ENCODE measurements at regions not wholly inside any gene's neighbourhood (a gene's known extent, or its start where the extent isn't known, plus 50 kb on each side); places are given as distances from the start of the nearest gene placed in this dataset.

DNA sequence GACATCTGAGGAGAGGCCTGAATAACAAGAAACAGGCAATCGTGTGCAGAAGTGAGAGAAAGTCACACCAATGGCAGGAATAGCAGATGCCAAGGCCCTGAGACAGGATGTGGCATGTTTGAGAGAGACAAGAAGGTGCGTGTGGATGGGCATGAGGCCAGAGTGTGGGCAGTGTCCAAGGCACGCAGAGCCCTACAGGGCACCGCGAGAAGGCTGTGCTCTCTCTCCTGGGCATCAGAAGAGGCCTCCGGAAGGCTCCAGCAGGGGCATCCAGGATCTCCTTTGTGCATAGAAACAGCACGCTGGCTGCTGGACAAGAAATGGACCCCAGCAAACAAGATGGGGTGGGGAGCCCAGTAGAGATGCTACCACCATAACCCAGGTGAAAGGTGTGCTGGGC lies 239.0 kb upstream of the RAB6C start:
- DNase-seq (ENCODE audit: low spot score) = no peak

DNA sequence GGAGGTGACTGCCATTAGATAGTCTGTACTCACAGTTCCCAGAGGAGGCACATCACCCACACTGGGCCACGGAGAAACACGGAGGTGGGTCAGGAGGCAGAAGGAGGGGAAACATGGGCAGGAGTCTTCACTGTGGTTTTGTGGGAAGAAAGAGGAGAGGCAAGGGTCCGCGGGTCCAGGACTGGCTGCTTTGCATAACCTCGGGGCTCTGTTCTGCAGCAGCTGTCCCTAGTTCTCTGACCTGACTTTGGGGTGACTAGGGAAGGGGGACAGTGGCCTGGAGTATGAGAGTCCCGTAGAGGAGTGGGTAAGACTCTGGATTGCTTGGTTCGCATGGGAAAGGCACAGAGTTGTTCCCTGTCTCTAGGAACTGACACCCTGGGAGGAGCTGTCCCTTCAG lies 238.3 kb upstream of the RAB6C start:
- DNase-seq (ENCODE audit: low spot score) = no peak

DNA sequence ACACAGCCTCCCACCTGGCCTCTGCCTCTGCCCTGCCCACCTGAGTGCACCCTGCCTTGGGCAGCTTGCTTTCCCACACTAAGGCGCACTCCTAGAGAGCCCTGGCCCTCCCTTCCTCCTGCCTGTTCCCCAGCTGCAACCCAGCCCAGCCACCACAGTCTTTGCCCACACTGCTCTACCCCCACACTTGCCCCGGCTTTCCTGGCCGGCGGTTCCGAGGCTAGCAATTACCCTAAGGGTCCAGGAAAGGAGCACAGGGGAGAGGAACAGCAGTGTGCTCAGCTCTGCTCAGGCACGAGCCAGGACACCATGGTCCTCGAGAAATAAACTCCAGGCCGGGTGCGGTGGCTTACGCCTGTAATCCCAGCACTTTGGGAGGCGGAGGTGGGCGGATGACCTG lies 237.8 kb upstream of the RAB6C start:
- no peak for DNase-seq (ENCODE audit: low spot score)

DNA sequence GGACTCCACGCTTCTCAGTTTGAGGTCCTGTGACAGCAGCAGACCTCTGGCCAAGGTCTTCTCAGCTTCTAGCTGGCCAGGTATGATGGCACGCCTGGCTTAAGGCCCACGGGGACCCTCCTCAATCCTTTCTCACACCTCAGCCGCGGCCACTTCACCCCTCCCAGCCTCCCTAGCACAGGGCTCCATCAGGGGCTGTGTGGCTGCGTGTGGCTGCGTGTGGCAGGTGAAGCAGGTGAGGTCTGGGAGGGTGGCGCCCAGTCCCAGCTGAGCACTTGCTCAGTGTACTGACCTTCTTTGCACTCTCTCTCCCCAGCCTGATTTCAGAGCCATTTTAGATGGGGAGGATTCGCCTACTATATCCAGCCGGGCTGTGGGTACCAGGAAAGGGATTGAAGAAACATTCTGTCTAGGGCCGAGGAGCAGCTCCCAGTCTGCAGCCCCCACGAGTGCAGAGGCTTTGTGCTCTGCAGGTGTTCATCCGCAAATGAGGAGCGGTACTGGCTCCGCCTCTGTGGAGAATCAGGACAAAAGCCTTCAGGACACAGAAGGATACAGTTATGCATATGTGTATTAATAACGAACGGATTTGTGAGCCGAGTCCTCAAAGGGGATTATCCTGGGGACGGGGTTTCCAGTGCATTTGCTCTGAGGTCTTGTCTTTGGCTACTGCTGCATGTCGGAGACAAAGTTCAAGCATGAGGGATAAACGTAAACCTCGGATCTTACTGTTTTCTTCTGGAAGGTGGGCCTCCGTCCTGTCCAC lies 236.9 kb upstream of the RAB6C start:
- no peak for DNase-seq (ENCODE audit: low spot score)

DNA sequence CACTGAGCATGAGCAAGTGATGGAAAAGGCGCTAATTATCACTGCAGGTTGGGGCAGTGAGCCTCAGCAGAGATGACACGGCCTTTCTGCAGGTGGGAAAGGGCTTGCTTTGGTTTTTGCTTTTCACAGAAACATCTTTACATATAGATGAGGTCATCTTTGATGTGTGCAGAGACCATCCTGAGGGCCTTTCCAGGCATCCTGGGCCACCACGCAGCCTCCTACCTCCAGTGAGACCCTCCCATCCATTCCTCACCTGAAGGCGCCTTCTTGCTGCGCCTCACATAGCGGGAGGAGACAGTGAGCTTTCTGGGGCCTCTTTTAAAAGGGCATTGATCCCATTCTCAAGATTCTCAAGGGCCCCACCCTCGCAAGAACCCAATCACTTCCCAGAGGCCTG lies 235.3 kb upstream of the RAB6C start:
- DNase-seq (ENCODE audit: low spot score) = no peak

DNA sequence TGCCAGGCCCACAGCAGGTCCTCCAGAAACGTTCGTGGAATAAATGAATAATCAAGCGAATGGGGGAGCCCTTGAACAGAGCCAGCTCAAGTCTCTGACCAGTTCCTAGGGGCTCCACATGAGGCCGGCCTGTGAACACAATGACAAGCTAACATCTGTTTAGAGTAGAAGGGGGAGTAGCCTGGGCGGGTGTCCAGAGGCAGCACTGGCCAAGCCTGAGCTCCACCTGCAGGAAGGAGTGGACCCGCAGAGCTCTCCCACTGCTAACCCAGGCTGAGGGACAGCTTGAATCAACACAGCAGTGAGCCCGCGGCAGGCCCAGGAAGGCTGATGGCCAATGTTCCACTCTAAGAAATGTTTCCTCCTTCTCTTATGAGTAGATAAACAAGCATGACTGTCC lies 234.8 kb upstream of the RAB6C start:
- DNase-seq (ENCODE audit: low spot score) = peak; percentile 5

DNA sequence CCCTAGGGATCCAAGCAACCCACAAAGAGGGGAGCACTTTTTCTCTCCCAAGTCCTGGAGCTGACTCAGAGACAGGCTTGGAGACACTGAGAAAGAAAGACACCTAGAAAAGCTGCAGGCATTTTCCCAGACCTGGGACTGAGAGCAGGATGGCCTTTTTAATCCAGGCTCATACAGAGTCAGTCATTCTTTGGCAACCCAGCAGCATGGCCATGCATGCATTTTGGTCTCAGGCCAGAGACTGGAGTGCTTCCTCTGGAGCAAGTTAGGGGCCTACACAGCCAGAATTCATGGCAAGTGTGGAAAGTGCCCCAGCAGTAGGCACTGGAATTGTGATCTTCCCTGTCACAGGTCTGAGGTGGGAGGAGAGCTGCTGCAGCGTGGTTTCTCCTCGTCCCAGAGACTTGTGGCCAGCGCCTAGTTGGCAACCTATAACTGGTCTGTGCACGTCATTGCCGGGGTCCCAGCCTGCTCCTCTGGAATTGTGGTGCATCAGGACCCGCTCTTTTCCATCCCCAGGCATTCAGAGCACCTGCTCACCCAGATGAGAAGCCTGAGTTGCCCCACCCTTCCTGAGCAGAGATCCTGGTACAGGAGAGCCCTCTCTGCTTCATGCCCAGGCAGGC lies 231.9 kb upstream of the RAB6C start:
- DNase-seq (ENCODE audit: low spot score) = no peak

DNA sequence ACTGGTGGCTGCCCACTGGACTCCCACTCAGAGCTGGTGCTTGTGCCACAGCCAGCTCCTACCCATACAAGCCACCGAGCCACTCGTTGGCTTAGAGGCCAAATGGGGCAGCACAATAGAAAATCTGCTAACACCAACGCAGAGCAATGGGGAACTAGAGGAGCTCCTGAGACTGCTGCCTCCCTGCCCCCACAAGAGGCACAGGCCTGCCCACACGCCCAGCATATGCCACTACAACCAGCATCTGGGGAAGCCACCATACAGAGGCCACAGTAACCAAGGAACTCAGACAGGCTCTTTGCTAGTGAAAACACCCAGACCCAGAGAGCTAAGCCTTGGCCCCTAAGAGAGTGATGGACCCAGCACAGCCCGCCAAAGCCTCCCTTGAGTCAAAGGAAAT lies 231.2 kb upstream of the RAB6C start:
- DNase-seq (ENCODE audit: low spot score) = no peak

DNA sequence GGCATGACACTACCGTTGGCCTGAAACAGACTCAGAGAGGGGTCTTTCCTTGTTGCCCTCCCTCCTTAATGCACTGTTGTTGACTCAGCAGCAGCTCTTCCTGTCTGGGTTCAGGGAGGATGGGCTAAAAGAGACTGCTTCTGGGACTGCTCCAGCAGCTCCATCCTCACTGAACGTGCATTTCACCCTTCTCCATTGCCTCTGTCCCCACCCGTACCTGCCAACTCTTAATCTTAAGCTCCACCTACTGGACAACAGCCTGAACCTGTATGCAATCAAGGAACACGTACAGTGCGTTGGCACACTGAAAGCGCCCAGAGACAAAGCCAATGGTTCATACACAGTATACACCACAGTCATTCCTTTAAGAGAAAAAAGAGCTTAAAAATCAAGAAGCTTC lies 230.8 kb upstream of the RAB6C start:
- DNase-seq (ENCODE audit: low spot score) = peak; percentile 48

DNA sequence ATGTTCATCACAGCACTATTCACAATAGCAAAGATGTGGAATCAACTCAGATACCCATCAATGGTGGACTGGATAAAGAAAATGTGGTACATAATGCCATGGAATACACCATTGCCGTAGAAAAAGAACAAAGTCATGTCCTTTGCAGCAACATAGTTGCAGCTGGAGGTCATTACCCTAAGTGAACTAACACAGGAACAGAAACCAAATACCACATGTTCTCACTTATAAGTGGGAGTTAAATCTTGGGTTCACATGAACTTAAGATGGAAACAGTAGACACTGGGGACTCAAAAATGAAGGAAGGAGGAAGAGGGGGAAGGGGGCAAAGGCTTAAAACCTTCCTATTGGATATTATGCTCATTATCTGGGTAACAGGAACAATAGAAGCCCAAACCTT lies 228.1 kb upstream of the RAB6C start:
- no peak for DNase-seq (ENCODE audit: low spot score)

DNA sequence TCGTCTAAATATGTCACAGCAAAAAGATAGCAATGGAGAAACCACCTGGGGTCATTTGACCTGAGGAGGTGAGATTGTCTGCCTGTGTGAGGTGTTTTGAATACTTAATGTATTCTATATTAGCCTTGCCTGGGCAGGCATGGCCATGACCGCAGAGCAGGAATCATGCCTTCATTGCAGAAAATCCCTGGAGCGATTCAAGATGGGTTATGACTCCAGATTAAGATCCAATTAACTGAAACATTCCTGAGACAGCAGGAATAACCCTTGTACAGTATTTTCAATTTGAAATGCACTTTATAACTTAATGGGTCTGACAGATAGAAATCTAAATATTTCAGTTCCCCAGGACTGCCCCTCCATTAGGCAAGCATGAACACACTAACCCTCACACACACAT lies 227.3 kb upstream of the RAB6C start:
- no peak for DNase-seq (ENCODE audit: low spot score)

DNA sequence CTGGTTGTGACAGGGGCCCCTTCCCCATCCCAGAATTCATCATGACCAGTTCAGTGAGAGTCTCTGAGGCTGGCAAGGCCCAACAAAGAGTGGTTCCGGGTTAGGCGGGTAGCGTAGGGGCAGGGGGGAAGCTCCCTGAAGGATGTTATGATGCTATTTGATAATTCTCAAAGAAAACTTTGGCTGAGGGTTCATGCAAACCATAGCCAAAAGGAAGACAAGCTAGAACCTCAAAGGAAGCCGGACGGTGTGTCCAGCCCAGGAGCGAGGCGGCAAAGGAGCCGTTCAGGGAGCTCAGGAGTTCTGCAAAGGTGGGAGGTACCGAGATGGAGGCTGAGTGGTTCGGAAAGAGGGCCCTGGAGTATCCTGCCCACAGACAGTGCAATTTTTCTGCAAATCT lies 226.8 kb upstream of the RAB6C start:
- DNase-seq (ENCODE audit: low spot score) = no peak

DNA sequence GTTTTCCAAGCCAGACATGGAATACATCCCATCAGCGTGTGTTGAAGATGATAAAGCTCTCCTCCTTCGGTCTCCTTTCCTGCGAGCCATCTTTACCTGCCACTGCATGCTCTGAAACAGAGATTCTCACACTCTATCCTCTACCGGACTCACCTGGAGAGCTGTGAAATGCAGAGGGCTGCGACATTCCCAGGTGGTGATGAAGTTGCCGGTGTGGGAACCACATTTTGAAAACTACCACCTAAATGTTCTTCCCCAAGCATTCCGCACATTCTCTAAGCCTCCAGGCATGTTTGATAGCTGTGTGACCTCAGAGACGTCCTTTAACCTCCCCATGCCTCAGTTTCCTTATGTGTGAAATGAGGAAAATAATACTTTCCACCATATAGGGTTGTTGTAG lies 226.2 kb upstream of the RAB6C start:
- no peak for DNase-seq (ENCODE audit: low spot score)

DNA sequence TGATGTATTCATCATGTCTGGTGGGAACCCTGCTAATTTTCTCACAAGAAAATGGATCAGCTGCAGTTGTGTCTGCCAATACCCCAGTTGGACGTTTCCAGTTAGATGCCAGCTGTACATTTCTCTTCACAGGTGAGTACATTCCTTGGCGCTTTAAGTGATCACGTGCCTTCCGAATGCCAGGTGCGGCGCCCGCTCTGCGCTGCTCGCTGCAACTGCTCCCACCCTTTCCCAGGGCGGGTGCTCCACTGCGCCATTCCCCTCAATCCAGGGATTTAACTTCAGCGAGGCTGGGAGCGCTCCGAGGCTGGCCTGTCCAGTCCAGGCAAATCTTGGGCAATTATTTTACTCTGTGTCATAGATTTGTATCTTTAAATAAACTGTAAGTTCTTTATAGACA lies 225.0 kb upstream of the RAB6C start:
- DNase-seq (ENCODE audit: low spot score) = no peak

DNA sequence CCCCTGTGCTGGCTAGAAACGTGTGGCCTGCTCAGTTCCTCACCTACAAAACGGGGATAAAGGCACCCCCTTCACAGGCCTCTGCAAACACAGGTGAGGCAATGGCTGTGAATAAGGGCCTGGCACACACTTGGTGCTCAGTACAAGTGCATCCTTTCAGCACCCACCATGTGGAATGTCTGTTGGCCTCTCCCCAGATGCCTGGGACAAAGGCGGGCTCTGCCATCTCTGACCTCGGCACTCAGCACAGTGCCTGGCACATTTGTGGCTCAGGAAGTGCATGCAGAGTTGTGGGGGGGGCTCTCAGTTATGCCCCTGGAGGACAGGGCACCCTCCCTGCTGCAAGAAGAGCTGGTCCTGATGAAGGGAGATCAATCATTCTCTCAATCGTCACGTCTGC lies 224.6 kb upstream of the RAB6C start:
- no peak for DNase-seq (ENCODE audit: low spot score)

DNA sequence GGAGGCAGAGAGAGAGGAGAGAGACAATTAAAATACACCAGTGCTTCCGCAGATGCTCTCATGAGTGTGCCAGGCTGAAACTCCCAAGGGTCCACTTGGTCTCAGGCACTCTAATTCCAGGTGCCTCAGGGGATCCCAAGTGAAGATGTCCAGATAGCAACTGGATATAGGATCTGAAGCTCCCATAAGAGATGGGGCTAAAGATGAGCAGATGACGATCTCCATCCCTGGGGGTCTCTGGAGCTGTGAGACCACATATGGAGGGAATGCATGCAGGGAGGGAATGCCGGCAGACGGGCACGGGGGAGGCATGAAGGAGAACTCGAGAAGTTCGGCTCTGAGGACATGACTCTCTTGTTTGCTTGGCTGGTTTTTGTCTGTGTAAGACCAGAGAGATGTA lies 223.7 kb upstream of the RAB6C start:
- DNase-seq (ENCODE audit: low spot score) = no peak

DNA sequence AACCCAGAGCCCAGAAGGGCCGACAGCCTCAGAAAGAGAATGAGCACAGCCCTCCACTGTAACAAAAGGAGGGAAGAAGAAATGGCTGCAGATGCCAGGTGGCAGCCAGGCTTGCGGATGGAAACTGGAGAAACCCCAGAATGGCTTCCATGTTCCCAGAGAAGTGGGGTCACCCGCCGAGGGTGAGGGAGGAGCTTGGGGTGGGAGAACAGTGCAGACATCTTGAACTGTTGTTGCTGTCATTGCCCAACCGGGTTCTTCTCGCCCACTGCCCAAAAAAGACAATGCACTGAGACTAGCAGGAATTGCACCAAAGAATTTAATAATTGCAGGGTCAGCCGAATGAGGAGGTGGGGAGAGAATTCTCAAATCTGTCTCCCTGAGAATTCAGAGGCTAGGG lies 223.2 kb upstream of the RAB6C start:
- no peak for DNase-seq (ENCODE audit: low spot score)

DNA sequence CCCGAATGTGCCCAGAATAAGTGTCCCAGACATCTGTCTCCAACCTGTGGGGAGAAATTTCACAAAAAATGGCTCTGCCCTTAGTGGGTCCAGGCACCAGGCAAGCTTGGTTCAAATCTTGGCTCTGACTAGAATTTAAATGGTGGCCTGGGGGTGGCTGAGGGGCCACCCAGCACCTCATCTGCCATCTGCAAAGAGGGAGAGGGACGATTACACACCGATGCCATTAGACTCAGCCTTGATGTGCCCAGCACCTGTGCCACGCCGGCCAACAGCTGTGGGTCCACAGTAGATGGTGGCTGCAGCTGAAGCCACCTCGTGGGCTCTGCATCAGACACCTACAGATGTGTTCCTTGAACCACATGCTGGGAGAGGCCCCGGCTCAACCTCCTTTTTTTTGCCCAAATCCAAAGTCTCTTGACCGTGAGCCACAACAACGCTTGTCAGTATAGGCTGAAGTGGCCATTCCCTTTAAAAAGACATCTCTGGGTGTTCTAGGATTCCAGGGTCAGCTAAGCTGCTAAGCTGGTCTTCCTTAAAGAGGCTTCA lies 222.0 kb upstream of the RAB6C start:
- no peak for DNase-seq (ENCODE audit: low spot score)

DNA sequence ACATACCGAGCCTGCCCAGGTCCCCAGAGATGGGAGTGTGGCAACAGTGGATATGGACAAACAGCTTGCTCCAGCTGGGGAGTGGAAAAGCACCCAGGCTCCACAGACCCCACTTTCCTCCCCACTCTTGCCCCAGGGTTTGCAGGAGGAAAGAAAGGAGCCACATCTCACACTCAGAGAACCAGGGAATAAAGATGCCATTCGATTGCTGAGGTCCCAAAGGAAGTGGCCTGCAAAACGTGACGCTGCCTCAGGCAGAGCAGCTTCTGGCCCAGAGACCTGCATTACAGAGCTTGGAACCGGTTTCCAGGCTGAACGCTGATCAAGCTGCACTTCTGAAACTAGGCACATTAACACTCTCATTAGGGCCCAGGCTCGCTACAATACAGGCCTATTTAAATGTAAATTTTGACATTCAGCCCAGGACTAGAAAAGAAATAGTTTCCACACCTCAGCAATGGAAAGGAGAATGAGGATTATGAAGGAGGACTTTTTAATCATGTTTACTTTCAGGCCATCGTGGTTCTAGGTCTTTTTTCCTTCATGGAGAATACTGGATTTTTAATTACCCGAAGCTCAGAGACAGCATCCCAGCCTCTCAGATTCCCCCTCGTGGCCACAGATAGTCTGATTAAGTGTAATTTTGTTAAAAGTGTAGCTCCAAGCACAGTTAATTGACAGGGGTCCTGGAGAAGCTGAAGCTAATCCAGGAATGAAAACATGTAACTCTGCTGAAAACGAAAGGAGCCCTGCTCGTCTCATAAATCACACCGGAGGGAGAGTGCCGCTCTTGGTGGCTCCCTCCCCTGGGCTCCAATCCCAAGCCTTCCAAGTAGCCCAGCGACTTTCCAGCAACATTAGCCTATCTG lies 221.3 kb upstream of the RAB6C start:
- DNase-seq (ENCODE audit: low spot score) = no peak

DNA sequence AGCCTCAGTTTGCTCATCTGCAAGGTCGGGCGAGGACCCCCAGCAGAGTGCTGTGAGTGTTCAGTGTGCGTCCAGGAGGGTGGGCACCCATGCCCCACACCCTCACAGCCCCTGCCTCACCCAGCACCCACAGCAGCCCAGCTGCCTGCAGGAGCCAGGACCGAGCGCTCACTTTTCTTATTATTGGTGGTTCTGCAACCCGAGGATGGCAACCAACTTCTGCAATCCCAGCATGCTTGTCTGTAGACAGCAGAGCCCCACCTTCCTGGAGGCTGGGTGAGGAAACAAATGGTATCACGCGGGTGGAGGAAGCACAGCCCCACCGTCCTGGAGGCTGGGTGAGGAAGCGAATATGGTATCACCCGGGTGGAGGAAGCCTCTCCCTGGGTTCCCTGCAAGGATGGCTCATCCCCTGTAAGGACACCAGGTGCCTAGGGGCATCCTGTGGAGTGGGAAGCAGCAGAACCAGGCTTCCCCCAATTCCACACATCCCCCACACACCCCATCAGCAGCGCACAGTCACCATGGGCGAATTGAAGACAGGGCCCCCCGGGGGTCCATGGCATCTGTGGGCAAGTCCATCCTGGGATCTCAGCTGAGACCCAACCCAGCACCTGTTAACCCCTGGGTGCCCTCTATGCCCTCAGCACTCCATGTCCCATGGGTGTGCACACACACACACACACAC lies 220.5 kb upstream of the RAB6C start:
- DNase-seq (ENCODE audit: low spot score) = no peak

DNA sequence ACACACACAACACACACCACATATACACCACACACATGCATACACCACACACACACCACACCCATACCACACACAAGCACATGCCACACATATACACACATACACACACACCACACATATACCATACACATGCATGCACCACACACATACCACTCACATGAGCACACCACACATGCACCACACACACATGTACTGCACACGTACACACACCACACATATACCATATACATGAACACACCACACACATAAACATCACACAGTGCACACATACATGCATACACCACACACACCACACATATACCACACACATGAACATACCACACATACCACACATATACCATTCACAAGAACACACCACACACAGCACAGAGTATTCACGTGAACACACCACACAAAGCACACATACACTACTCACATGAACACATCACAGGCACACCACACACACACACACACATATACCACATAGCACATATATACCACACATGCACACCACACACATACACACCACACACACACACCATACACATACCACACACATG lies 219.9 kb upstream of the RAB6C start:
- DNase-seq (ENCODE audit: low spot score) = no peak

DNA sequence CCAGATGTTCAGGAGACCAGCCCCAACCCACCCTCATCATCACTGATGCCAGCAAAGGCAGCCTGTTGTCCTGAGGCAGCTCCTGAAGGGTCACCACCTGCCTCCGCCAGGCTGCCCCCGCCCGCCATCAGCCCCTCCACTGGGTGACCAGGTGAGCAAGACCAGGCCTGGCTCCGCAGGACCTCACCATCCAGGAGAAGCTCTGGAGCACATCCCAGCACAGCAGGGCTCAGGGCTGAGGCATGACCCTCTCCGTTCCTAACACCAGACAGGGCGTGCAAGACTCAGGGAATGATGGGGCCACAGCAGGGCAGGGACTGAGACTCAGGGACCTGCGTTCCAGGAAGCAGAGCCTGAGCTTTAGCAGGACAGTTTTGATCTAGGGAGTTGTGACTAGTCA lies 218.8 kb upstream of the RAB6C start:
- DNase-seq (ENCODE audit: low spot score) = no peak
